ENCODE measurements at regions not wholly inside any gene's neighbourhood (a gene's known extent, or its start where the extent isn't known, plus 50 kb on each side); places are given as distances from the start of the nearest gene placed in this dataset.

GRCh38 chr5:157997991-157998504 lies 139.1 kb upstream of the CLINT1 start:
- Histone ChIP-seq H3K27me3 (replicated peaks; ENCODE audit: control insufficient read depth, insufficient read depth, low read length) (peaks cover 1% of the 10 kb centered on the region; the same call in 1 of the 2 replicates), H3K4me3 (replicated peaks; ENCODE audit: low read depth, low read length) (no peak overlapping the region), H3K36me3 (ENCODE audit: control insufficient read depth, insufficient read depth, low read length) (no peaks in the 10 kb centered on the region)
- TF ChIP-seq CTCF (IDR thresholded peaks at IDR 0.05; ENCODE audit: insufficient read depth, low read length, poor library complexity, severe bottlenecking), result no peak
- no peak for DNase-seq (ENCODE audit: extremely low read depth, insufficient read length)

- H3K36me3 ChIP-seq (ENCODE audit: control insufficient read depth, insufficient read depth, low read length), result no peaks in the 10 kb centered on the region
- peak; percentile 22 for DNase-seq (ENCODE audit: extremely low read depth, insufficient read length)
- H3K4me3 ChIP-seq (replicated peaks; ENCODE audit: low read depth, low read length), result no peak overlapping the region
- TF ChIP-seq CTCF (IDR thresholded peaks at IDR 0.05; ENCODE audit: insufficient read depth, low read length, poor library complexity, severe bottlenecking), result peak; percentile 78
- H3K27me3 ChIP-seq (replicated peaks; ENCODE audit: control insufficient read depth, insufficient read depth, low read length), result peaks cover 1% of the 10 kb centered on the region; the same call in 1 of the 2 replicates
Measured at GRCh38 chr5:157994906-157995519, 136.1 kb upstream of the CLINT1 start.

DNA sequence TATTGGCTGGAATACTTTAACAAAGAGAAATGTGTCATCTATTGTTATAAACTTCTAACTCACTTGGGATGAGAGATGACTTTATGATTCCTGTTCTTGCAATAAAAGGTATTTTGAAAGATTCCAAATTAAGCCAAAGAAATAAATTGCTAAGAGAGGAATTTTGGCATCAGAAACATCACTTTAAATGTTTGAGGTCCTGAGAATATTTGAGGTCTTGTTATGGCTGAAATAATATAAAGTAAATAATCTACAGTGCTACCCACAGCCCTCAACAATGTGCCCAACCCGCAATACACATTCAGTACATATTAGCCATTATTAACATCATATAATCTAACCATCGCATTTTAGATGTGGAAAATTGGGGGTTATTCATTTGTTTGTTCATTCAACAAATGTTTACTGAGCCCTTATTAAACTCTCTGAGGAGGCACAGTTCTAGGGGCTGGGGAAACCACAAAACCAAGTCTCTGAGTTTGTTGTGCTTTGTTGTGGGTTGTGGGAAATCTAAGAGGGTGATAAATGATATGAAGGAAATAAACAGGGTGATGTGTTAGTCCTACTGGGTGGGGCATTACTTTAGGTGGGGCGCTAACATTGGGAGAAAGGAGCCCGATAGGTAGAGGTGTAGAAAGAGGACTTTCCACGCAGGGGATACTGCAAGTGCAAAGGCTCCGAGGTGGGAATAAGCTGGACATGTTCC lies 135.2 kb upstream of the CLINT1 start:
- Histone ChIP-seq H3K36me3 (ENCODE audit: control insufficient read depth, insufficient read depth, low read length) (no peaks in the 10 kb centered on the region), H3K27me3 (replicated peaks; ENCODE audit: control insufficient read depth, insufficient read depth, low read length) (peaks cover 1% of the 10 kb centered on the region; the same call in 1 of the 2 replicates), H3K4me3 (replicated peaks; ENCODE audit: low read depth, low read length) (no peak overlapping the region)
- TF ChIP-seq CTCF (IDR thresholded peaks at IDR 0.05; ENCODE audit: insufficient read depth, low read length, poor library complexity, severe bottlenecking), result no peak
- DNase-seq (ENCODE audit: extremely low read depth, insufficient read length), result no peak

- Histone ChIP-seq H3K36me3 (ENCODE audit: control insufficient read depth, insufficient read depth, low read length) (no peaks in the 10 kb centered on the region), H3K27me3 (replicated peaks; ENCODE audit: control insufficient read depth, insufficient read depth, low read length) (peaks cover 1% of the 10 kb centered on the region; the same call in 1 of the 2 replicates), H3K4me3 (replicated peaks; ENCODE audit: low read depth, low read length) (no peak overlapping the region)
- no peak for DNase-seq (ENCODE audit: extremely low read depth, insufficient read length)
- TF ChIP-seq CTCF (IDR thresholded peaks at IDR 0.05; ENCODE audit: insufficient read depth, low read length, poor library complexity, severe bottlenecking), result no peak
Measured at GRCh38 chr5:157993201-157993600, 134.3 kb upstream of the CLINT1 start.

GRCh38 chr5:157990583-157991181 lies 131.7 kb upstream of the CLINT1 start:
- DNase-seq (ENCODE audit: extremely low read depth, insufficient read length), result no peak
- Histone ChIP-seq H3K36me3 (ENCODE audit: control insufficient read depth, insufficient read depth, low read length) (no peaks in the 10 kb centered on the region), H3K4me3 (replicated peaks; ENCODE audit: low read depth, low read length) (no peak overlapping the region), H3K27me3 (replicated peaks; ENCODE audit: control insufficient read depth, insufficient read depth, low read length) (no peaks in the 10 kb centered on the region; the same call in 1 of the 2 replicates)
- no peak for TF ChIP-seq CTCF (IDR thresholded peaks at IDR 0.05; ENCODE audit: insufficient read depth, low read length, poor library complexity, severe bottlenecking)

All from GM06990 (cell line).